GM23248 (cell line): ENCODE measurements at regions not wholly inside any gene's neighbourhood (a gene's known extent, or its start where the extent isn't known, plus 50 kb on each side); places are given as distances from the start of the nearest gene placed in this dataset.
"Not testable (repeated sequence)": the region's sequence is repeated elsewhere in the genome, so short reads cannot be mapped to it uniquely, and the experiment has no call there.

Source experiments
- DNase-seq: peaks from one replicate; pipeline ENCODE4 v3.0.0-alpha.2; 2015
- H2AFZ ChIP-seq: fragments of 200-600 bp; sonication (generic); 2 replicates; pipeline ENCODE4 v1.6.1; 2016; ENCODE audit warnings: antibody characterized with exemption
- H3F3A ChIP-seq: fragments of 200-600 bp; sonication (generic); 2 replicates; pipeline ENCODE4 v1.6.1; 2016; ENCODE audit warnings: mild to moderate bottlenecking, antibody characterized with exemption, mixed run types; ENCODE audit not compliant: insufficient read depth
- H3K27ac ChIP-seq: fragments of 200-600 bp; sonication (generic); 2 replicates; pipeline ENCODE4 v1.5.1; 2016; ENCODE audit warnings: mild to moderate bottlenecking
- H3K27me3 ChIP-seq: fragments of 200-600 bp; sonication (generic); replicated peaks from 2 replicates; pipeline ENCODE4 v1.6.1; 2016; ENCODE audit warnings: mild to moderate bottlenecking; ENCODE audit not compliant: insufficient read depth
- H3K36me3 ChIP-seq: fragments of 200-600 bp; sonication (generic); 2 replicates; pipeline ENCODE4 v1.6.1; 2016; ENCODE audit warnings: low read depth, mild to moderate bottlenecking
- H3K4me1 ChIP-seq: fragments of 200-600 bp; sonication (generic); 2 replicates; pipeline ENCODE4 v1.6.1; 2016; ENCODE audit warnings: mild to moderate bottlenecking; ENCODE audit not compliant: insufficient read depth
- H3K4me2 ChIP-seq: fragments of 200-600 bp; sonication (generic); one replicate; pipeline ENCODE4 v1.6.1; 2016; ENCODE audit warnings: mild to moderate bottlenecking; ENCODE audit not compliant: unreplicated experiment
- H3K4me3 ChIP-seq: fragments of 200-600 bp; sonication (generic); 2 replicates; pipeline ENCODE4 v1.5.1; 2016; ENCODE audit warnings: mild to moderate bottlenecking
- H3K79me2 ChIP-seq: fragments of 200-600 bp; sonication (generic); 2 replicates; pipeline ENCODE4 v1.6.1; 2016; ENCODE audit warnings: mild to moderate bottlenecking; ENCODE audit not compliant: insufficient read depth
- H3K9ac ChIP-seq: fragments of 200-600 bp; sonication (generic); 2 replicates; pipeline ENCODE4 v1.6.1; 2016; ENCODE audit warnings: mild to moderate bottlenecking
- H3K9me2 ChIP-seq: fragments of 200-600 bp; sonication (generic); 2 replicates; pipeline ENCODE4 v1.6.1; 2016; ENCODE audit warnings: mixed run types, mild to moderate bottlenecking, moderate library complexity; ENCODE audit not compliant: insufficient read depth
- H3K9me3 ChIP-seq: fragments of 200-600 bp; sonication (generic); one replicate; pipeline ENCODE4 v1.6.1; 2017; ENCODE audit warnings: low read depth
- H4K20me1 ChIP-seq: fragments of 200-600 bp; sonication (generic); 2 replicates; pipeline ENCODE4 v1.6.0; 2016; ENCODE audit not compliant: insufficient read depth
- EZH2 ChIP-seq: fragments of 200-600 bp; sonication (generic); IDR thresholded peaks from 2 replicates; pipeline ENCODE4 v1.6.1; 2018; ENCODE audit warnings: antibody characterized with exemption, mild to moderate bottlenecking; ENCODE audit not compliant: insufficient read depth, poor library complexity, severe bottlenecking
- EZH2phosphoT487 ChIP-seq: fragments of 200-600 bp; sonication (generic); IDR thresholded peaks from 2 replicates; pipeline ENCODE4 v1.6.1; 2018; ENCODE audit warnings: antibody characterized with exemption, moderate library complexity, mild to moderate bottlenecking, low read depth; ENCODE audit not compliant: insufficient read depth
- WGBS, 2 experiments: methylation state at CpG; one replicate each; pipeline ENCODE4 v1.1.6; 2015 to 2017; ENCODE audit warnings: low lambda C conversion rate in 2 of 2, low coverage in 1 of 2; ENCODE audit errors: missing lambda C conversion rate in 2 of 2; 5-methylcytosine and 5-hydroxymethylcytosine counted together
- in situ Hi-C: fragments of 300-500 bp; cut with MboI; formaldehyde crosslinking; loops from 2 replicates; pipeline ENCODE4 v1.15.0; 2020

DNA sequence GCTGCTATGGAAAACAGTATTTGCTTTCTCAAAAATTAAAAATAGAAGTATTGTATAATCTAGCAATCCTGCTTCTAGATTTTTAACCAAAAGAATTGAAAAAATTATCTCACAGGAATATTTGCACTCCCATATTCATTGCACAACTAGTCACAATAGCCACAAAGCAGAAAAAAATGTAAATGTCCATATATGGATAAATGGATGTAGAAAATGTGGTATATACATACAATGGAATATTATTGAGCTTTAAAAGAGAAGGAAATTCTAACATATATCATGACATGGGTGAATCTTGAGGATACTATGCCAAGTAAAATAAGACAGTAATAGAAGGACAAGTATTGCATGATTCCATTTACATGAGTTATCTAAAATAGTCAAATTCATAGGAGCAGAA is 2753.0 kb downstream of the PCDH9 start:
- H4K20me1 ChIP-seq: no peaks in the 10 kb centered on the region
- no peak overlapping the region for H2AFZ ChIP-seq
- H3K9me2 ChIP-seq: no peaks in the 10 kb centered on the region
- H3K4me3 ChIP-seq: no peak overlapping the region
- no peaks in the 10 kb centered on the region for H3F3A ChIP-seq
- H3K9ac ChIP-seq: no peak overlapping the region
- H3K79me2 ChIP-seq: no peaks in the 10 kb centered on the region
- H3K27ac ChIP-seq: no peak overlapping the region
- no peaks in the 10 kb centered on the region for H3K4me1 ChIP-seq
- H3K9me3 ChIP-seq: no peaks in the 10 kb centered on the region
- no peak for DNase-seq
- H3K27me3 ChIP-seq: no peaks in the 10 kb centered on the region
- in situ Hi-C loops: no loop called here
- no peak overlapping the region for H3K4me2 ChIP-seq
- H3K36me3 ChIP-seq: no peaks in the 10 kb centered on the region
- TF ChIP-seq EZH2: no peak
- no peak for TF ChIP-seq EZH2phosphoT487

DNA sequence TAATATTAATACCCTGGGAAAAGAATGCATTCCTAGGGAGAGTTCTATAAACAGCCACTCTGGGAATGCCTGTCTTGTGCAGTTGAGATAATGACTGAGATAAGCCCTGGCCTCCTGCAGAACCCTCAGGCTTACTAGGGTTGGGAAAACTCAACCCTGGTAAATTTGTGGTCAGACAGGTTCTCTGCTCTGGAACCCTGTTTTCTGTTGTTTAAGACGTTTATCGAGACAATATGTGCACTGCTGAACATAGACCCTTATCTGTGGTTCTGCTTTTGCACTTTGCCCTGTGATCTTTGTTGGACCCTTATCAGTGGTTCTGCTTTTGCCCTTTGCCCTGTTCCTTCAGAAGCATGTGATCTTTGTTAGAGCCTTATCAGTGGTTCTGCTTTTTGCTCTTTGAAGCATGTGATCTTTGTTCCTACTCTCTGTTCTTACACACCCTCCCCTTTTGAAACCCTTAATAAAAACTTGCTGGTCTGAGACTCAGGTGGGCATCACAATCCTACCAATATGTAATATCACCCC is 2754.0 kb downstream of the PCDH9 start:
- in situ Hi-C loops, H3K9me2 ChIP-seq, H3F3A ChIP-seq, H4K20me1 ChIP-seq, H3K4me2 ChIP-seq, H3K79me2 ChIP-seq, H3K9ac ChIP-seq, H3K36me3 ChIP-seq, H2AFZ ChIP-seq, H3K4me3 ChIP-seq, H3K27ac ChIP-seq, DNase-seq, H3K4me1 ChIP-seq, H3K27me3 ChIP-seq, H3K9me3 ChIP-seq: not testable (repeated sequence)
- WGBS, 2 experiments: 50 to 73% methylated on average over 2 of the region's 2 CpGs

DNA sequence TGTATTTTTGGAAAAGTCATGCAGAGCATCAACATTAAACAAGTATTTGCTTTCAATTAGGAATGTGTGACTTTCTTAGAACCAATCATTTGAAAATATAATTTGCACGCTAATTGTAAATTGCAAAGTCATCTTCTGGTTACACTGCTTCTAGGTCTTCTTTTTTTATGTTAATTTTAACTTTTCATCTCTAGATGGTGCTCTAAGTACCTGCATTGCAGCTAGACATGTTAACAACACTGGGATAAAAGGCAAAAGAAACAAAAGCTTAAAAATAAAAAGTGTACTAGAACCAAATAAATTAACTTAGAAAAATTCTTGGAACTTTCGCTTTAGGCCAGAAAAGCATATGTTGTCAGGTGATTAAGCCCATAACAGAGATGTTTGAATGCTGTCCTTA is 2758.2 kb downstream of the PCDH9 start:
- H3K4me1 ChIP-seq: no peaks in the 10 kb centered on the region
- in situ Hi-C loops: loop anchor here (25.0 kb wide), 1 partner anchor 1165 kb away; no protein-coding TSS in a partner anchor
- H3K27ac ChIP-seq: no peak overlapping the region
- no peaks in the 10 kb centered on the region for H3K79me2 ChIP-seq
- no peaks in the 10 kb centered on the region for H3K9me3 ChIP-seq
- WGBS, 2 experiments: 16 to 24% methylated on average over 2 of the region's 2 CpGs
- no peak for TF ChIP-seq EZH2
- no peak overlapping the region for H2AFZ ChIP-seq
- H3F3A ChIP-seq: no peaks in the 10 kb centered on the region
- no peak overlapping the region for H3K9ac ChIP-seq
- no peaks in the 10 kb centered on the region for H3K9me2 ChIP-seq
- peak; percentile 54 for DNase-seq
- H3K36me3 ChIP-seq: no peaks in the 10 kb centered on the region
- no peaks in the 10 kb centered on the region for H4K20me1 ChIP-seq
- H3K4me2 ChIP-seq: no peak overlapping the region
- H3K4me3 ChIP-seq: no peak overlapping the region
- no peaks in the 10 kb centered on the region for H3K27me3 ChIP-seq

DNA sequence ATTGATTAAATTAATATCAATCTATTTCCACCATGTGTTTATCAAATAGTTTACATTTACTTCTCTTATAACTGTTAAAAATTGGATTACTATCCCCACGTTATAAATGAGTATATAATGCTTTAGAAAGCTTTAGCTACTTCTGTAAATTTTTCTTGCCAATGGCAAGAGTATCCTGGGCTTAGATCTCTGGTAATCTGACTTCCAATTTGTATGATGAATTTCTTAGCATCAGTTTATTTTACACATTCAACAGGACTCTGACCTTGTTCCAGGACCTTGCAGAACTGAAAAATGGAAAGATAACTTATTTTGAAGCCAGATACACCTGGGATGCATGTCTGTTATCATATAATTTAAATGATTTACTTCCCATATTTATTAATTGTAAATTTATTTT is 2759.4 kb downstream of the PCDH9 start:
- no peak overlapping the region for H2AFZ ChIP-seq
- no peak overlapping the region for H3K9ac ChIP-seq

DNA sequence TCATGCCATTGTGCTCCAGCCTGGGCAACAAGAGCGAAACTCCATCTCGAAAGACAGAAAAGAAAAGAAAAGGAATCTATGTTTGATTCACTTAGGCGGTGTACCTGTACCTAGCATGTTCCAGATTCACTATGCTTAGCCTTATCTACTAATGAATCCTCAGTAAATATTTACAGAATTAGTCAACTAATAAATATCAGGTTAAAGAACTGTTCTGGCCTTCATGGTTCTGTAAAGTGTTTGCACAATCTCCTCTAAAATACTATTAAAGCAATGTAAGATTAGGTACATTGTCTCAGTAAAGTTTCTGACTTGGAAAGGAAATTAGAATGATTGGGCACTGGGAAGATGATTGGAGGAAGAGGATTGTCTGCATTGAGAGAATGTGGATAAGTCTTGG is 2770.4 kb downstream of the PCDH9 start:
- H2AFZ ChIP-seq: no peak overlapping the region
- H3K4me2 ChIP-seq: no peak overlapping the region
- no peaks in the 10 kb centered on the region for H4K20me1 ChIP-seq
- H3K79me2 ChIP-seq: no peaks in the 10 kb centered on the region
- H3K36me3 ChIP-seq: no peaks in the 10 kb centered on the region
- no peak overlapping the region for H3K4me3 ChIP-seq
- TF ChIP-seq EZH2 (no peak), EZH2phosphoT487 (no peak)
- in situ Hi-C loops: loop anchor here (25.0 kb wide), 1 partner anchor 1178 kb away; no protein-coding TSS in a partner anchor
- no peaks in the 10 kb centered on the region for H3K27me3 ChIP-seq
- H3F3A ChIP-seq: no peaks in the 10 kb centered on the region
- no peaks in the 10 kb centered on the region for H3K9me2 ChIP-seq
- no peak overlapping the region for H3K27ac ChIP-seq
- no peak for DNase-seq
- 50 to 63% methylated on average over 3 of the region's 3 CpGs for WGBS, 2 experiments
- no peaks in the 10 kb centered on the region for H3K4me1 ChIP-seq
- H3K9me3 ChIP-seq: no peaks in the 10 kb centered on the region
- H3K9ac ChIP-seq: no peak overlapping the region

More for the DNA sequence above, 2759.4 kb downstream of the PCDH9 start:
- H4K20me1 ChIP-seq: no peaks in the 10 kb centered on the region
- no peaks in the 10 kb centered on the region for H3F3A ChIP-seq
- H3K27me3 ChIP-seq: no peaks in the 10 kb centered on the region
- H3K4me1 ChIP-seq: no peaks in the 10 kb centered on the region
- in situ Hi-C loops: loop anchor here (25.0 kb wide), 1 partner anchor 1167 kb away; no protein-coding TSS in a partner anchor
- H3K9me2 ChIP-seq: no peaks in the 10 kb centered on the region
- 15 to 17% methylated on average over 1 of the region's 1 CpG for WGBS, 2 experiments
- no peak for DNase-seq
- H3K9me3 ChIP-seq: no peaks in the 10 kb centered on the region
- TF ChIP-seq EZH2phosphoT487: no peak
- TF ChIP-seq EZH2: no peak
- no peaks in the 10 kb centered on the region for H3K36me3 ChIP-seq
- no peak overlapping the region for H3K4me2 ChIP-seq
- no peak overlapping the region for H3K4me3 ChIP-seq
- H3K27ac ChIP-seq: no peak overlapping the region
- no peaks in the 10 kb centered on the region for H3K79me2 ChIP-seq
